ENCODE measurements at regions not wholly inside any gene's neighbourhood (a gene's known extent, or its start where the extent isn't known, plus 50 kb on each side); places are given as distances from the start of the nearest gene placed in this dataset.

DNA sequence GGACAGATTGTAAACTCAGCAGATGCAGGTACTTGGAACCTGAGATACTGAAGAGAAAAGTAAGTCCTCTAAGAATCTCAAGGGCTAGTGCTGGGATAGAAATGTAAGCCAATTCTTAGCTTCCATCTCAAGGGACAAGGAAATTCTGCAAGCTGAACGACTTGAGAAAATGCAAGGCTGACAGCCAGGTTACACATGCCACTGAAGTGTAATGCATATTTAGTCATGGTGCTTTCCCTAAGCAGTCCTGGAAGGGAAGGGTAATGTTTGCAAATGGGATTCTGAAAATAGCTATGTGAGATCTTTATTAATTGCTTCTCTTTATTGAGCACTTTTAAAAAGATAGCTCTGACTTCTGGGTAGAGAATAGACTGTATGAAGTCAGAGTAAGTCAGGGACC lies 402.7 kb upstream of the SEL1L start:
- Histone ChIP-seq H3K4me3 (replicated peaks in 1 of 3; ENCODE audit: insufficient read depth in 1 of 3, low read depth in 1 of 3, low read length in 3 of 3) (no peak overlapping the region), H3K36me3 (ENCODE audit: control insufficient read depth in 2 of 2, extremely low read depth in 1 of 2, insufficient read depth in 2 of 2, low read length in 2 of 2) (no peaks in the 10 kb centered on the region), H3K9me3 (replicated peaks; ENCODE audit: control insufficient read depth, insufficient read depth, low read length) (peaks cover 2% of the 10 kb centered on the region), H3K27ac (ENCODE audit: insufficient read depth, low read depth, low read length) (no peak overlapping the region), H3K27me3 (ENCODE audit: control insufficient read depth in 2 of 2, insufficient read depth in 2 of 2, low read length in 2 of 2) (no peaks in the 10 kb centered on the region), H3K79me2 (ENCODE audit: control insufficient read depth, insufficient read depth, low read length) (no peaks in the 10 kb centered on the region), H3K9me1 (replicated peaks; ENCODE audit: control insufficient read depth, extremely low read depth, insufficient read depth, low read length) (no peaks in the 10 kb centered on the region), H3K9ac (replicated peaks; ENCODE audit: extremely low read depth, insufficient read depth, low read length) (no peak overlapping the region), H3K4me2 (ENCODE audit: insufficient read depth, low read length) (no peak overlapping the region), H2AFZ (ENCODE audit: low read depth, low read length) (no peak overlapping the region), H3K4me1 (ENCODE audit: control insufficient read depth, extremely low read depth, insufficient read depth, low read length) (no peaks in the 10 kb centered on the region), H4K20me1 (replicated peaks; ENCODE audit: control insufficient read depth, extremely low read depth, insufficient read depth, low read length) (no peaks in the 10 kb centered on the region)
- intact Hi-C loops (cut with micrococcal nuclease) (no loop called here), dilution Hi-C loops (cut with MboI; ENCODE audit: extremely low pct_ligation_motif_present, low sequenced_read_pairs) (no loop called here)
- TF ChIP-seq MAX (IDR thresholded peaks at IDR 0.05; ENCODE audit: insufficient read depth, insufficient read length): no peak
- no peak for DNase-seq (ENCODE audit: low read depth, low spot score)
- ChIA-PET CTCF (interaction anchor here (1.2 kb wide), 1 partner anchor 12 kb away, joined by 3 read pairs; no protein-coding TSS in a partner anchor), POLR2A (no interaction called here)
- no peak for FAIRE-seq
- BruUV-seq (replicated peaks): no TSS peak

DNA sequence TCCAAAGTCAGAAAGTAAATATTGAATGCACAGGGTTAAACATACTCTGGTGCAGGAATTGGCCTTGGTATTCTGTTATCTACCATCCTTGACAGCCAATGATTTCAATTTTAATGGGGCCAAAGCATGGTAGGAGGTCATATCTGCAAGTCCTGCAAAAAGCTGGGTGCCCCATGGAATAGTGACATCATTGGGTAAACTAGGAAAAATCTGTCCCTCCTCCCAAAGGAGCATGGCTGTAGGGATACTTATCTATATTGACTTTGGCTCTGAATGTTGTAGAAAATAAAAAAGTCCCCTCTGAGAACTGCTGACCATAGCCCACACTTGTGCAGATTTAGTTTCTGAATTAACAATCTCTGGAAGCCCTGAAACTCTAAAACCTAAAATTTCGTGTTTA lies 403.2 kb upstream of the SEL1L start:
- no peaks in the 10 kb centered on the region for H3K79me2 ChIP-seq (ENCODE audit: control insufficient read depth, insufficient read depth, low read length)
- H3K27ac ChIP-seq (ENCODE audit: insufficient read depth, low read depth, low read length): no peak overlapping the region
- no peak overlapping the region for H3K9ac ChIP-seq (replicated peaks; ENCODE audit: extremely low read depth, insufficient read depth, low read length)
- no TSS peak for BruUV-seq (replicated peaks)
- H4K20me1 ChIP-seq (replicated peaks; ENCODE audit: control insufficient read depth, extremely low read depth, insufficient read depth, low read length): no peaks in the 10 kb centered on the region
- DNase-seq (ENCODE audit: low read depth, low spot score) (no peak), FAIRE-seq (no peak)
- dilution Hi-C loops (cut with MboI; ENCODE audit: extremely low pct_ligation_motif_present, low sequenced_read_pairs): no loop called here
- no peak overlapping the region for H3K4me3 ChIP-seq (replicated peaks in 1 of 3; ENCODE audit: insufficient read depth in 1 of 3, low read depth in 1 of 3, low read length in 3 of 3)
- intact Hi-C loops (cut with micrococcal nuclease): no loop called here
- H3K9me3 ChIP-seq (replicated peaks; ENCODE audit: control insufficient read depth, insufficient read depth, low read length): peaks cover 2% of the 10 kb centered on the region
- no peaks in the 10 kb centered on the region for H3K9me1 ChIP-seq (replicated peaks; ENCODE audit: control insufficient read depth, extremely low read depth, insufficient read depth, low read length)
- no peak for TF ChIP-seq MAX (IDR thresholded peaks at IDR 0.05; ENCODE audit: insufficient read depth, insufficient read length)
- TF ChIP-seq POLR2A (IDR thresholded peaks at IDR 0.05; ENCODE audit: low read depth, low read length): no peak
- no peak for TF ChIP-seq CTCF (IDR thresholded peaks at IDR 0.05; ENCODE audit: extremely low read depth in 1 of 2, insufficient read depth in 1 of 2, low read depth in 1 of 2, low read length in 2 of 2)
- no peak for TF ChIP-seq POLR2AphosphoS5 (IDR thresholded peaks at IDR 0.05; ENCODE audit: insufficient read depth, low read depth, low read length)
- no peak for TF ChIP-seq EZH2 (IDR thresholded peaks at IDR 0.05; ENCODE audit: borderline replicate concordance, low read depth, low read length, severe bottlenecking)
- no peak for TF ChIP-seq MYC (IDR thresholded peaks at IDR 0.05; ENCODE audit: low read depth, low read length)
- TF ChIP-seq JUN (IDR thresholded peaks at IDR 0.05; ENCODE audit: borderline replicate concordance, insufficient read depth, insufficient read length, low read depth): no peak
- no peak for TF ChIP-seq GATA2 (IDR thresholded peaks at IDR 0.05; ENCODE audit: insufficient read depth, insufficient read length, low read depth, low read length)
- no peak for TF ChIP-seq FOS (IDR thresholded peaks at IDR 0.05; ENCODE audit: borderline replicate concordance, insufficient read depth, low read length)
- ChIA-PET POLR2A (no interaction called here), CTCF (no interaction called here)
- H3K36me3 ChIP-seq (ENCODE audit: control insufficient read depth in 2 of 2, extremely low read depth in 1 of 2, insufficient read depth in 2 of 2, low read length in 2 of 2): no peaks in the 10 kb centered on the region
- no peak overlapping the region for H2AFZ ChIP-seq (ENCODE audit: low read depth, low read length)
- no peak overlapping the region for H3K4me2 ChIP-seq (ENCODE audit: insufficient read depth, low read length)
- no peaks in the 10 kb centered on the region for H3K4me1 ChIP-seq (ENCODE audit: control insufficient read depth, extremely low read depth, insufficient read depth, low read length)
- H3K27me3 ChIP-seq (ENCODE audit: control insufficient read depth in 2 of 2, insufficient read depth in 2 of 2, low read length in 2 of 2): no peaks in the 10 kb centered on the region
